ENCODE measurements at regions not wholly inside any gene's neighbourhood (a gene's known extent, or its start where the extent isn't known, plus 50 kb on each side); places are given as distances from the start of the nearest gene placed in this dataset.
"Not testable (repeated sequence)": the region's sequence is repeated elsewhere in the genome, so short reads cannot be mapped to it uniquely, and the experiment has no call there.

DNA sequence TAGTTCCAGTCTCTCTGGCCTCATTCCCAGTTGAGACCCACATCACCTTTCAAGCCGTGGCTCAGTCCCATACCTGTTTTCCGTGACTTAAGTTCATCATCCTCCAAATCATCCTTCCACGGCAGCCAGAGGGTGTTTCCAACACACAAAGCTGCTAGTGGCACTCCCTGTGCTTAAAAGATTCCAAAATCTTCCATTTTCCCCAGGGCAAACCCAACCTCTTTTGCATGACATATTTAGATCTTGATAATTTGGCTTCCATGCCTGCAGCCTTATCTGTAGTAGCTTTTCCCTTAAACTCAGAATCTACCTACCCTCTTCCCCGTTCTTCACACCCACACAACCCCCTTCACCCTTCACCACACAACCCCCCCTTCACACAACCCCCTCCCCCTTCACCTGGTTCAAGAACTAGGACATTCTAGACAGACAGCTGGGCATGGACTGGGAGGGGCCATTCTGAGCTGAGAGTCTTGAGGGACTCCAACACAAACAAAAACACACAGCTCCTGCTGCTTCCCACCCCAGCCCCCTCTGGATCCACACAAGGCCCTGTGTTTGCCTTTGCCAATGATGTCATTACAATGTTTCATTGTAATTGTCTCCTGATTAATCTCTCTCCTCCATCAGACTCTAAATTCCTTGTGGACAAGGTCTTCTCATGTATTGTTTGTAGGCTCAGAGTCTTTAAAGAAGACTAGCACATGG lies 268.2 kb downstream of the SH3GL2 start:
- no peak for DNase-seq

GRCh38 chr9:17847908-17848307 lies 269.0 kb downstream of the SH3GL2 start:
- DNase-seq, result no peak

DNA sequence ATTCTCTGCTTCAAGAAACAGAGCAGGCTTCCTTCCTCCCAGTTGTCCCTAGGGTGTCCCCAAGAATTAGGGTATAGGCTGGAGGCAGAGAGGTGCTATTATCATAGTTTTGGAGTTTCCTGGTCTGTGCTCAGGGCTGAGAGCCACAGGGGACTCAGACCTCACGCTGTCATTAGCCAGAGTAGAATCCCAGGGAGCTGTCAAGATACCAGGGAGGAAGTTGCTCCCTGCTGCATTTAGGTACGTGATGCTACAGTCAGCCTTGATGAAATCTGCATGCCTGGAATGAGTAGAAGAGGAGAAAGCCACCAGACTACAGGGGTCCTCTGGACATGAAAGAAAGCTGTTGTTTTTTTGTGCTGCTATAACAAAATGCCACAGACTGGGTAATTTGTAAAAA lies 273.2 kb downstream of the SH3GL2 start:
- no peak for DNase-seq

DNA sequence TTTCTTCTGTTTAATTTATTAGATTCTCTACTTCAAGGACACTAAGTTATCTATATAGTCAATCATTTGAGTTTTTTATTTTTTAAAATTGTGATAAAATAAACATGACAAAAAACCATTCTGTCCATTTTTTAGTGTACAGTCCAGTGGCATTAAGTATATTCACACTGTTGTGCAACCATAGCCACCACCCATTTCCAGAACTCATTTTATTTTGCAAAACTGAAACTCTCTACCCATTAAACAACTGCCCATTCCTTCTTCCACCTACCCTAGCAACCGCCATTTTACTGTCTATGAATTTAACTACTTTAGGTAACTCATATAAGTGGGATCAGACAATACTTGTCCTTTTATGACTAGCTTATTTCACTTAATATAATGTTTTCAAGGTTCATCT lies 275.6 kb downstream of the SH3GL2 start:
- DNase-seq, result no peak

GRCh38 chr9:17856995-17857394 lies 278.1 kb downstream of the SH3GL2 start:
- DNase-seq, result no peak

GRCh38 chr9:17859228-17859627 lies 280.4 kb downstream of the SH3GL2 start:
- DNase-seq, result no peak

DNA sequence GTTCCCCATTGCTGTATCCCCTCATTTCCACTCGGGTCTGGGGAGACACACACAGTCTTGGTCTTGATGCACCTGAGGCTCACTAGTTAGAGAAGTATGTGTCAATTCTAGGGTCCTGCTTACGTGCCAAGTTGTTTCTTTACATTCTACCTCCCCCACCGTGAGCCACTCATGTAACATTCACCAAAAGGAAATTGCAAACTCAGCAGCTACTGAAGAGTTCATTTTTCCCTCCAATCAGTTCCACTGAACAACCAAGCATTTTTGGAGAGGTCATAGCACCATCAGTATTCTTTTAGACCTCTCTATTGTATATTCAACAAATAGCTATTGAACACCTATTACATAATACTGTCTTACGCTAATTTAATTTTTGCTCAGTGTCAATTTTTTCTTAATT lies 281.1 kb downstream of the SH3GL2 start:
- DNase-seq, result no peak

GRCh38 chr9:17862101-17862500 lies 283.2 kb downstream of the SH3GL2 start:
- DNase-seq, result no peak

- no peak for DNase-seq
Observed at GRCh38 chr9:17862629-17863028, 283.8 kb downstream of the SH3GL2 start.

- DNase-seq, result no peak
Observed at GRCh38 chr9:17863213-17863883, 284.5 kb downstream of the SH3GL2 start.

DNA sequence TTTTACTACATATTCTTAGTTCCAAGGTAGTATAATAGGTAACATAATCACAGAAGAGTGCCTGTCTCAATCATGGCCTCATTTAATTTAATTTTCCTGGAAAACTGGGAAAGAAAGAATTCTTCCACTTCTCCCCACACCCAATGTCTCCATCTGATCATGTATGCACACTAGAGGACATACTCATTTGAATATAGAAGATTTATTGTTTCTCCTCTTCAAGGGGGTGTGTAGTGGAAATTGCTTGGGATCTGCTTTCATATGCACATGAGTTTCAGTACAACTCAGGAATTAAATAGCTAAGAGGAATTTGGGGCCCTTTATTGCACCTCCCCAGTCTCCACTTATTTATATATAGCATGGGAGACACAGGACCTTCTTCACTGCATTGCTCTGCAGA lies 285.1 kb downstream of the SH3GL2 start:
- DNase-seq, result no peak

GRCh38 chr9:17864951-17865350 lies 286.1 kb downstream of the SH3GL2 start:
- no peak for DNase-seq

DNA sequence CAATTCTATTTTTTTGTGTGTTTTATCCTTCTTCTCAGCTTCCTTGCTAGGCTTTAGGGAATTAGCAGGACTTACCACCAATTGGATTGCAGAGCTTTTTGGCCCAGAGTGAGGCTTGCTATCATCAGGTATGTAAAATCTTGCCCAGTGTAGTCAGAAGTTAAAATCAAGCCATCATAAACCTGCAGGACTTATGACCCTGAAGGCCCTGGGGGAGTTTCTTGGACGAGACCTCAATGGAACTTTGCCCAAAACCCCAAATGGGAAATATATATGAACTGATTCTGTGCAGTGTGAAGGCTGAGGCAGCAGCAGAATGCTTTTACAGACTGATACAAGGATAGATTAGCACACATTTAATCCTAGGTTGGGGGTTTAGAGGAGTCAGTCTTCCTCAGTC lies 287.0 kb downstream of the SH3GL2 start:
- DNase-seq, result no peak

GRCh38 chr9:17870722-17871121 lies 291.9 kb downstream of the SH3GL2 start:
- no peak for DNase-seq

DNA sequence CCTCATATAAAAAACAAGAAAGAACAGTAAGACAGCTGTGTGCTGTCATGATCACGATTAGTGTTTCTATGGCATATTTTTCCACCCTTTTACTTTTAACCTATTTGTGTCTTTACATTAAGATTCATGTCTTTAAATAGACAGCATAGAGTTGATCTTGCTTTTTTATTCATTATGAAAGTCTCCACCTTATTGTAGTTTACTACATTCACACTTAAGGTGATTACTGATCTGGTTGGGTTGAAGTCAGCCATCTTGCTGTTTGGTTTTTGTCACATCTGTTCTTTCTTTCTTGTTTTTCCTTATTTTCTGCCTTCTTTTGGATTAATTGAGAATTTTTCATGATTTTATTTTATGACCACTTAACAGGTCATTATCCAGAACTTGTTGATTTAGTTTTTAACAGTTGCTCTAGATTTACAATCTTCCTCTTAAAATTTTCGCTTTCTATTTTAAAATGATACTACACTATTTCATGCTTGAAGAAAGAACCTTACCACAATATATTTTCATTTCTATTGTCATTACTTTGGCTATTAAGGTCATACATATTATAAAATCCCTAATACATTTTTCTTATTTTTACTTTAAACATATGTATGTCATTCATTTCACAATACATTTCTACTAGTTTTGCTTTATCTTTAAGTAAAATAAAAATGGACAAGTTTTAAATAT lies 292.5 kb downstream of the SH3GL2 start:
- DNase-seq, result no peak

GRCh38 chr9:17875886-17876285 lies 297.0 kb downstream of the SH3GL2 start:
- DNase-seq, result no peak

- no peak for DNase-seq
Observed at GRCh38 chr9:17876687-17877086, 297.8 kb downstream of the SH3GL2 start.

- no peak for DNase-seq
Observed at GRCh38 chr9:17878810-17879370, 300.0 kb downstream of the SH3GL2 start.

DNA sequence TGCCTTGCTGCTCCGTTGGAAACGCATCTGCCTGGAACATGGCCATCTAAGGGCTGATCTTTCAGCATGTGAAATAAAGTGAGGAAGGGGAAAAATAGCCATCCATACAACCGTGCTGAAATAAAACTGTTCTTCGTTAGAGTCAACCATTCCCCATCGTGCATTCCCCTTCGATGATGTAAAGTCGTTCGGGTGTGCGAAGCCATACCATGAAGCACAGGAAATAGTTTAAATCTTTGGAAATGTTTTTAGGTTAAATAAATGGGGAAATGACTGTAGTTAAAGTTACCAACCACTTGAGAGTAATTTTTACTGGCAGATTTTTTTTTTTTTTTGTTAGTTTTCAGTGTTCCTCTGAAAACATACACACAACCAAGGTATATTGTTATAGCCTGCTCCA lies 302.5 kb downstream of the SH3GL2 start:
- no peak for DNase-seq

DNA sequence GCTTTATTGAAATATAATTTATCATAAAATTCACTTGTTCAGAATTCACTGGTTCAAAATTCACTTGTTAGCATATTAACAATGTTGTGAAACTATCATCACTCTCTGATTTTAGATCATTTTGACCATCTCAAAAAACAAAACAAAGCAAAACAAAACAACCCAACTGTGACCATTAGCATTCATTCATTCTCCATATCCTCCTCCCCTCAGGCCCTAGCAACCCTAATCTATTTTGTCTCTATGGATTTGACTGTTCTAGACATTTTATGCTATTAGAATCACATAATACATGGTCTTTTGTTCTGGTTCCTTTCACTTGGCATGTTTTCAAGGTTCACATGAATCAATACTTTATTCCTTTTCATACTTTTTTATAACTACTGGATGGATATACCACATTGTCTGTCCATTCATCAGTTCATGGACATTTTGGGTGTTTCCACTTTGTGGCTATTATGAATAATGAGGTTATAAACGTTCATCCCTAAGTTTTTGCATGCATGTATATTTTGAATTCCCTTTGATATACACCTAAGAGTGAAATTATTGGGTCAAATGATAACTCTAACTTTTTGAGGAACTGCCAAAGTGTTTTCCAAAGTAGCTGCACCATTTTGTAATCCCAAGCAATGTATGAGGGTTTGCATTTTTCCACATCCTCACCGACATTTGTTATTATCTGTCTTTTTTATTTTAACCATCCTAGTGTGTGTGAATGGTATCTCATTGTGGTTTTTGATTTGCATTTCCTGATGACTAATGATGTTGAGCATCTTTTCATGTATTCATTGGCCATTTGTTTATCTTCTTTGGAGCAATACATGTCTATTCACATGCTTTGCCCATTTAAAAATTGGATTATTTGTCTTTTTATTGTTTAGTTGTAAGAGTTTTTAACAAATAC lies 304.1 kb downstream of the SH3GL2 start:
- DNase-seq, result no peak

GRCh38 chr9:17888066-17888465 lies 309.2 kb downstream of the SH3GL2 start:
- DNase-seq, result no peak

- DNase-seq, result not testable (repeated sequence)
Observed at GRCh38 chr9:17888964-17889363, 310.1 kb downstream of the SH3GL2 start.
